Upper lobe of left lung (tissue), 4 donors: ENCODE measurements at regions not wholly inside any gene's neighbourhood (a gene's known extent, or its start where the extent isn't known, plus 50 kb on each side); places are given as distances from the start of the nearest gene placed in this dataset.

Source experiments
- EP300 ChIP-seq, 4 donors: sonication (generic); formaldehyde crosslinking; IDR thresholded peaks; one replicate each; pipeline ENCODE4 v1.5.1; 2017; ENCODE audit warnings: antibody characterized with exemption in 4 of 4, control low read depth in 2 of 4
- TF ChIP-seq, protein P1 (sequence below), 6 experiments: fragments of 450-650 bp in 4 of 6; fragments of 200-600 bp in 2 of 6; sonication (generic) in 2 of 6; IDR thresholded peaks; one replicate each; pipeline ENCODE4 v1.5.1; 2016 to 2019; ENCODE audit warnings: antibody characterized with exemption in 6 of 6

DNA sequence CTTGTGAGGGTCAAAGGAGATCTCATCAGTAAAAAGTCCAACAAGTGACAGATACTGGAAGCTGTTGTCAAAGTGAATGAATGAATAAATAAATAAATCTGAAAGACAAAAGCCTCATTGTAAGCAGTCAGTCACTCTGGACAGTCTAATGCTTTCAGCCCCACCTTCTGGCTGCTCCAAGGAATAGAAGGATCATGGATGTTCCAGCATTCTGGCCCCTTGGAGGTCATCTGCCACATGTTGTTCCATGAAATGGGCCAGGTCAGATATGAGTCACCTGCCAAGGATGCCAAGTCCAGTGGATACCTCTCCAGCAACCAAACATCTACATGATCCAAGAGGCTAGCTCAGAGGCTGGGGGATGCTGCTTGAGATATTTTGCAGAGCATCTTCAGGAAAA lies 185.6 kb downstream of the BMP7 start:
- TF ChIP-seq EP300 (IDR thresholded peaks at IDR 0.05): no peak
- TF ChIP-seq, protein P1, sequence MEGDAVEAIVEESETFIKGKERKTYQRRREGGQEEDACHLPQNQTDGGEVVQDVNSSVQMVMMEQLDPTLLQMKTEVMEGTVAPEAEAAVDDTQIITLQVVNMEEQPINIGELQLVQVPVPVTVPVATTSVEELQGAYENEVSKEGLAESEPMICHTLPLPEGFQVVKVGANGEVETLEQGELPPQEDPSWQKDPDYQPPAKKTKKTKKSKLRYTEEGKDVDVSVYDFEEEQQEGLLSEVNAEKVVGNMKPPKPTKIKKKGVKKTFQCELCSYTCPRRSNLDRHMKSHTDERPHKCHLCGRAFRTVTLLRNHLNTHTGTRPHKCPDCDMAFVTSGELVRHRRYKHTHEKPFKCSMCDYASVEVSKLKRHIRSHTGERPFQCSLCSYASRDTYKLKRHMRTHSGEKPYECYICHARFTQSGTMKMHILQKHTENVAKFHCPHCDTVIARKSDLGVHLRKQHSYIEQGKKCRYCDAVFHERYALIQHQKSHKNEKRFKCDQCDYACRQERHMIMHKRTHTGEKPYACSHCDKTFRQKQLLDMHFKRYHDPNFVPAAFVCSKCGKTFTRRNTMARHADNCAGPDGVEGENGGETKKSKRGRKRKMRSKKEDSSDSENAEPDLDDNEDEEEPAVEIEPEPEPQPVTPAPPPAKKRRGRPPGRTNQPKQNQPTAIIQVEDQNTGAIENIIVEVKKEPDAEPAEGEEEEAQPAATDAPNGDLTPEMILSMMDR (IDR thresholded peaks at IDR 0.05): no peak
